IPS-11a (cell line): ENCODE measurements at regions not wholly inside any gene's neighbourhood (a gene's known extent, or its start where the extent isn't known, plus 50 kb on each side); places are given as distances from the start of the nearest gene placed in this dataset.
"Not testable (repeated sequence)": the region's sequence is repeated elsewhere in the genome, so short reads cannot be mapped to it uniquely, and the experiment has no call there.

Experiments
- H3K4me3 ChIP-seq: one replicate; pipeline ENCODE4 v1.5.1; 2013; ENCODE audit warnings: low read depth, low read length, control low read depth

- H3K4me3 ChIP-seq: no peak overlapping the region
These were observed 1125.7 kb downstream of the DNAJB9 start for GRCh38 chr7:109695419-109695818.

GRCh38 chr7:109696723-109697122 is 1127.0 kb downstream of the DNAJB9 start:
- no peak overlapping the region for H3K4me3 ChIP-seq

GRCh38 chr7:109699661-109700060 is 1130.0 kb downstream of the DNAJB9 start:
- no peak overlapping the region for H3K4me3 ChIP-seq

- H3K4me3 ChIP-seq: no peak overlapping the region
These were observed 1143.7 kb downstream of the DNAJB9 start for GRCh38 chr7:109713366-109713765.

- H3K4me3 ChIP-seq: not testable (repeated sequence)
These were observed 1149.7 kb downstream of the DNAJB9 start for GRCh38 chr7:109719359-109719758.

- no peak overlapping the region for H3K4me3 ChIP-seq
These were observed 1164.9 kb downstream of the DNAJB9 start for GRCh38 chr7:109734601-109735000.

GRCh38 chr7:109735881-109736280 is 1166.2 kb downstream of the DNAJB9 start:
- H3K4me3 ChIP-seq: no peak overlapping the region

GRCh38 chr7:109745677-109746410 is 1176.2 kb downstream of the DNAJB9 start:
- H3K4me3 ChIP-seq: no peak overlapping the region

GRCh38 chr7:109751241-109751640 is 1181.6 kb downstream of the DNAJB9 start:
- no peak overlapping the region for H3K4me3 ChIP-seq

- H3K4me3 ChIP-seq: no peak overlapping the region
These were observed 1182.4 kb downstream of the DNAJB9 start for GRCh38 chr7:109752068-109752467.

- H3K4me3 ChIP-seq: no peak overlapping the region
These were observed 1188.0 kb downstream of the DNAJB9 start for GRCh38 chr7:109757713-109758112.

- H3K4me3 ChIP-seq: no peak overlapping the region
These were observed 1193.9 kb downstream of the DNAJB9 start for GRCh38 chr7:109763611-109764010.

- no peak overlapping the region for H3K4me3 ChIP-seq
These were observed 1202.5 kb downstream of the DNAJB9 start for GRCh38 chr7:109772161-109772560.

GRCh38 chr7:109782806-109783205 is 1213.1 kb downstream of the DNAJB9 start:
- H3K4me3 ChIP-seq: no peak overlapping the region

- no peak overlapping the region for H3K4me3 ChIP-seq
These were observed 1236.9 kb downstream of the DNAJB9 start for GRCh38 chr7:109806548-109806947.

- H3K4me3 ChIP-seq: no peak overlapping the region
These were observed 1251.5 kb downstream of the DNAJB9 start for GRCh38 chr7:109821156-109821555.

- no peak overlapping the region for H3K4me3 ChIP-seq
These were observed 1256.1 kb upstream of the LRRN3 start for GRCh38 chr7:109834851-109835250.

GRCh38 chr7:109835577-109835976 is 1255.3 kb upstream of the LRRN3 start:
- no peak overlapping the region for H3K4me3 ChIP-seq

GRCh38 chr7:109836016-109836415 is 1254.9 kb upstream of the LRRN3 start:
- no peak overlapping the region for H3K4me3 ChIP-seq

GRCh38 chr7:109842386-109842785 is 1248.5 kb upstream of the LRRN3 start:
- H3K4me3 ChIP-seq: no peak overlapping the region

- no peak overlapping the region for H3K4me3 ChIP-seq
These were observed 1246.6 kb upstream of the LRRN3 start for GRCh38 chr7:109844362-109844761.

- no peak overlapping the region for H3K4me3 ChIP-seq
These were observed 1226.7 kb upstream of the LRRN3 start for GRCh38 chr7:109864230-109864629.

GRCh38 chr7:109868215-109868860 is 1222.6 kb upstream of the LRRN3 start:
- no peak overlapping the region for H3K4me3 ChIP-seq
